ENCODE measurements at regions not wholly inside any gene's neighbourhood (a gene's known extent, or its start where the extent isn't known, plus 50 kb on each side); places are given as distances from the start of the nearest gene placed in this dataset.

DNA sequence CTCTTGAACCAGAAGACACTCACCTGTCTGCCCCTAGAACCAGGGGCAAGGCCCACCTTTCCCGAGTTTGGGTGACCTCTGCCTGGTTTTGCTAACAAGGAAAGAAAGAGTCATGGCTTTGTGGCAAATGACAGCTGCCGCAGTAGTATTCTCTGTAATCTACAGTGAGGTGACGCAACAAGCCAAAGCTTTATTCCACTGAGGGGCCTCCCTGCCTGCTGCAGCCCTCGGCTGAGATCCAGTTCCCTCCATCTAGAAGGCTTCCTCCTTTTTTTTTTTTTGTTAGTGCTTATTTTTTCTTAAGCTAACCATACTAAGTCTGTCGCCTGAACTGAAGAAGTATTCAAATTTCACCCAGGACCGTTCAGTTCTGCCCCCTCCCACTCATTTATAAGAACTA, 142.3 kb upstream of the TMCC3 start:
- TF ChIP-seq, protein P1, sequence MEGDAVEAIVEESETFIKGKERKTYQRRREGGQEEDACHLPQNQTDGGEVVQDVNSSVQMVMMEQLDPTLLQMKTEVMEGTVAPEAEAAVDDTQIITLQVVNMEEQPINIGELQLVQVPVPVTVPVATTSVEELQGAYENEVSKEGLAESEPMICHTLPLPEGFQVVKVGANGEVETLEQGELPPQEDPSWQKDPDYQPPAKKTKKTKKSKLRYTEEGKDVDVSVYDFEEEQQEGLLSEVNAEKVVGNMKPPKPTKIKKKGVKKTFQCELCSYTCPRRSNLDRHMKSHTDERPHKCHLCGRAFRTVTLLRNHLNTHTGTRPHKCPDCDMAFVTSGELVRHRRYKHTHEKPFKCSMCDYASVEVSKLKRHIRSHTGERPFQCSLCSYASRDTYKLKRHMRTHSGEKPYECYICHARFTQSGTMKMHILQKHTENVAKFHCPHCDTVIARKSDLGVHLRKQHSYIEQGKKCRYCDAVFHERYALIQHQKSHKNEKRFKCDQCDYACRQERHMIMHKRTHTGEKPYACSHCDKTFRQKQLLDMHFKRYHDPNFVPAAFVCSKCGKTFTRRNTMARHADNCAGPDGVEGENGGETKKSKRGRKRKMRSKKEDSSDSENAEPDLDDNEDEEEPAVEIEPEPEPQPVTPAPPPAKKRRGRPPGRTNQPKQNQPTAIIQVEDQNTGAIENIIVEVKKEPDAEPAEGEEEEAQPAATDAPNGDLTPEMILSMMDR (IDR thresholded peaks at IDR 0.05 in 8 of 11, conservative IDR thresholded peaks at IDR 0.05 in 3 of 11): no peak
- TF ChIP-seq POLR2A (IDR thresholded peaks at IDR 0.05): no peak
